ENCODE measurements at regions not wholly inside any gene's neighbourhood (a gene's known extent, or its start where the extent isn't known, plus 50 kb on each side); places are given as distances from the start of the nearest gene placed in this dataset.

- no peak for TF ChIP-seq CTCF (IDR thresholded peaks at IDR 0.05 in 4 of 5, conservative IDR thresholded peaks at IDR 0.05 in 1 of 5)
- TF ChIP-seq POLR2A (IDR thresholded peaks at IDR 0.05), result no peak
These were observed 49.9 kb upstream of the UBAC2 start for GRCh38 chr13:99150575-99151361.

Measured in gastrocnemius medialis (tissue), 4 donors.